Uterus (tissue), 3 donors: ENCODE measurements at regions not wholly inside any gene's neighbourhood (a gene's known extent, or its start where the extent isn't known, plus 50 kb on each side); places are given as distances from the start of the nearest gene placed in this dataset.

Experiments used
- DNase-seq, 2 donors: peaks; one replicate each; pipeline ENCODE4 v3.0.0-alpha.2; 2019 to 2020
- H3K27ac ChIP-seq, 2 donors: fragments of 200-600 bp; sonication (generic); 1 replicate in 1 of 2; 2 replicates in 1 of 2; pipeline ENCODE4 v1.5.1; 2016 to 2018
- H3K27me3 ChIP-seq, 2 donors: fragments of 200-600 bp; sonication (generic); one replicate each; pipeline ENCODE4 v1.5.1; 2018 to 2019; ENCODE audit warnings: control low read depth in 1 of 2
- H3K36me3 ChIP-seq, 2 donors: fragments of 200-600 bp; sonication (generic); one replicate each; pipeline ENCODE4 v1.5.1; 2019; ENCODE audit warnings: control low read depth in 1 of 2
- H3K4me1 ChIP-seq, 2 donors: fragments of 200-600 bp; sonication (generic); one replicate each; pipeline ENCODE4 v1.5.1; 2018 to 2019; ENCODE audit warnings: control low read depth in 1 of 2
- H3K4me3 ChIP-seq, 2 donors: fragments of 200-600 bp; sonication (generic); 1 replicate in 1 of 2; 2 replicates in 1 of 2; pipeline ENCODE4 v1.5.1; 2018 to 2019; ENCODE audit warnings: mild to moderate bottlenecking in 1 of 2
- H3K9me3 ChIP-seq, 2 donors: fragments of 200-600 bp; sonication (generic); one replicate each; pipeline ENCODE4 v1.5.1; 2019; ENCODE audit warnings: control low read depth in 1 of 2
- CTCF ChIP-seq, 4 experiments: fragments of 200-600 bp in 2 of 4; fragments of 450-650 bp in 2 of 4; sonication (generic) in 2 of 4; IDR thresholded peaks; one replicate each; pipeline ENCODE4 v1.5.1; 2016 to 2019; ENCODE audit warnings: antibody characterized with exemption in 4 of 4, mild to moderate bottlenecking in 2 of 4, moderate library complexity in 1 of 4
- POLR2A ChIP-seq, 2 donors: fragments of 450-650 bp; IDR thresholded peaks; one replicate each; pipeline ENCODE4 v1.6.1; 2016; ENCODE audit warnings: antibody characterized with exemption in 2 of 2, mild to moderate bottlenecking in 1 of 2, moderate library complexity in 1 of 2
- intact Hi-C: fragments of 100-400 bp; cut with DNase I; formaldehyde crosslinking; loops from one replicate; pipeline ENCODE4 v1.15.1; 2023; ENCODE audit warnings: low total_unique reads
- donor health status: DM: yes; HTN: yes; CAD: no.

DNA sequence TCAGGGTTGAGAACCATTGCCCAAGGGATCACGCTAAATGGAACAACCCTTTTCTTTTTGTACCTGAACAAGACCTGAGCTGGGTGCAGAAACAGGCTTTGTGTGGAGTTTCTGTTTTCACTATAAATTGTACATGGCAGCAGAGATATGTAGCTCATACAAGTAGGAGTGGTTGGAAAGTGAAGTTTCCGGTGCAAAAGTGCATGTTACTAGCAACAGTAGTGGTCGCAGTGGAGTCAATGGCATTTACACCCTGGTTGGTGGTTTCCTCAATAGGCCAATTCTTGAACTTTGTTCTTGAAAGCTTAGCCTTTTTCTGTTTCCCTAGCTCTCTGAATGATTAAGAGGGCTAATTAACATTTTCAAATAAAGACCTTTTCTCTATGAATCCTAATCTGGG lies 170.7 kb downstream of the NEBL start:
- Histone ChIP-seq H3K4me1 (no peaks in the 10 kb centered on the region), H3K27ac (no peak overlapping the region), H3K9me3 (no peaks in the 10 kb centered on the region), H3K27me3 (no peaks in the 10 kb centered on the region), H3K36me3 (no peaks in the 10 kb centered on the region), H3K4me3 (no peak overlapping the region)
- TF ChIP-seq POLR2A (IDR thresholded peaks at IDR 0.05) (no peak), CTCF (IDR thresholded peaks at IDR 0.05) (no peak)
- no peak for DNase-seq
- intact Hi-C loops, result no loop called here

DNA sequence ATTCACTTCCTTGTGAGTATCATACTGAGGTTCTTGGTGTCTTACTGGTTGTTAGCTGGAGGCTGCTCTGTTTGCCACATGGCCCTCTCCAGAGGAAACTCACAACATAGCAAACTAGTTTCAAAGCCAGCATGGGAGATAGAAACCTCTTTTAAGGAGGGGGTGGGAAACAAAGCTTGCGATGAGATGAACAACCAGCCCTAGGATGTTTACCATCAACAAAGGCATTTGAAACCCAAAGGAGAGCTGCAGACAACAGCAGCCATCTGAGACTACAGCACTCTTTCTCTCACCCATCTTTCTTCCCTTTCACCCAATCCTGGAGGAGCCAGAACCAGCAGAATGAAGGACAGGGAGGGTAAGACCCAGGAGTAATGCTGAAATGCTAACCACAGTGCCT lies 182.1 kb downstream of the NEBL start:
- H3K9me3 ChIP-seq, result no peaks in the 10 kb centered on the region
- no peak for TF ChIP-seq POLR2A (IDR thresholded peaks at IDR 0.05)
- TF ChIP-seq CTCF (IDR thresholded peaks at IDR 0.05), result no peak
- no peaks in the 10 kb centered on the region for H3K4me1 ChIP-seq
- no peaks in the 10 kb centered on the region for H3K27me3 ChIP-seq
- no peak overlapping the region for H3K4me3 ChIP-seq
- H3K36me3 ChIP-seq, result no peaks in the 10 kb centered on the region
- intact Hi-C loops, result no loop called here
- H3K27ac ChIP-seq, result no peak overlapping the region
- no peak for DNase-seq

DNA sequence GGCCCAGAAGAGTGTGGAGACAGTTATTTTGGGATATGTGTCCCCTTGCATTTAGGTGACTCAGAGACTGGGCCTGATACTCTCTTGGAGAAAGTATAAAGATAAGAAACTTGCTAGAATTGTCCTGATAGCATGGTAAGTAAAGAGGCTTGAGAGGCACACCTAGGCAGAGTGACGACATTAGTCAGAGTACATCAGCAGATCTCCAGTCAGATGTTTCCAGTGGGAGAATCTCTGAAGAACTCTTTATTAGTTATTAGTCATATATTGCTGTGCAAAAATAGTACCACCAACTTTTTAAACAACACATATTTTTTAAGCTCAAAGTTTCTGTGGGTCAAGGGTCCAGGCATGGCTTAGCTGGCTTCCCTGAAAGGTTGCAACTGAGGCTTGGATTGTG lies 182.6 kb downstream of the NEBL start:
- intact Hi-C loops, result no loop called here
- H3K4me3 ChIP-seq, result no peak overlapping the region
- no peaks in the 10 kb centered on the region for H3K36me3 ChIP-seq
- H3K9me3 ChIP-seq, result no peaks in the 10 kb centered on the region
- no peaks in the 10 kb centered on the region for H3K4me1 ChIP-seq
- no peak for DNase-seq
- no peak overlapping the region for H3K27ac ChIP-seq
- no peaks in the 10 kb centered on the region for H3K27me3 ChIP-seq
- TF ChIP-seq CTCF (IDR thresholded peaks at IDR 0.05), result no peak
- no peak for TF ChIP-seq POLR2A (IDR thresholded peaks at IDR 0.05)

GRCh38 chr10:20713420-20713819 lies 183.7 kb downstream of the NEBL start:
- H3K4me1 ChIP-seq, result no peaks in the 10 kb centered on the region
- intact Hi-C loops, result no loop called here
- no peaks in the 10 kb centered on the region for H3K9me3 ChIP-seq
- H3K27ac ChIP-seq, result no peak overlapping the region
- no peaks in the 10 kb centered on the region for H3K27me3 ChIP-seq
- H3K4me3 ChIP-seq, result no peak overlapping the region
- no peaks in the 10 kb centered on the region for H3K36me3 ChIP-seq
- no peak for DNase-seq
- TF ChIP-seq CTCF (IDR thresholded peaks at IDR 0.05), result no peak
- TF ChIP-seq POLR2A (IDR thresholded peaks at IDR 0.05), result no peak

GRCh38 chr10:20712774-20713173 lies 184.3 kb downstream of the NEBL start:
- no peaks in the 10 kb centered on the region for H3K9me3 ChIP-seq
- intact Hi-C loops, result no loop called here
- TF ChIP-seq CTCF (IDR thresholded peaks at IDR 0.05) (no peak), POLR2A (IDR thresholded peaks at IDR 0.05) (no peak)
- no peaks in the 10 kb centered on the region for H3K27me3 ChIP-seq
- DNase-seq, result no peak
- no peak overlapping the region for H3K27ac ChIP-seq
- H3K4me3 ChIP-seq, result no peak overlapping the region
- no peaks in the 10 kb centered on the region for H3K4me1 ChIP-seq
- no peaks in the 10 kb centered on the region for H3K36me3 ChIP-seq
